ENCODE measurements at regions not wholly inside any gene's neighbourhood (a gene's known extent, or its start where the extent isn't known, plus 50 kb on each side); places are given as distances from the start of the nearest gene placed in this dataset.

DNA sequence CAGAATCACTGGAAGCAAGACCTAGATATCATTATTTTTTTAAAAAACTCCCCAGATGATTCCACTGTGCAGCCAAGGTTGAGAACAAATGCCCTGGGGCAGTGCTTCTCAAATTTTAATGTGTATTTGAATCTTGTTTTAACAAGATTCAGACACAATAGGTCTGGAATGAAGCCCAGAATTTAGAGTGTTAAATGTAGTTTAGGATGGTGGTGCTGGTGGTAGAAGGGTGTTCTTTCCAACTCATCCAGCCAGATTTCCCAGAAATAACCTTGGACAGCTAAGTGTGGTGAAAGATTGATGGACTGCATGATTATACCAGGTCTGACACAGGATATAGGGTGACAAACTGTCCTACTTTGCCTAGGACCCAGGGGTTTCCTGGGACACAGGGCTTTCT, 120.1 kb upstream of the MED14 start:
- TF ChIP-seq, protein P1, sequence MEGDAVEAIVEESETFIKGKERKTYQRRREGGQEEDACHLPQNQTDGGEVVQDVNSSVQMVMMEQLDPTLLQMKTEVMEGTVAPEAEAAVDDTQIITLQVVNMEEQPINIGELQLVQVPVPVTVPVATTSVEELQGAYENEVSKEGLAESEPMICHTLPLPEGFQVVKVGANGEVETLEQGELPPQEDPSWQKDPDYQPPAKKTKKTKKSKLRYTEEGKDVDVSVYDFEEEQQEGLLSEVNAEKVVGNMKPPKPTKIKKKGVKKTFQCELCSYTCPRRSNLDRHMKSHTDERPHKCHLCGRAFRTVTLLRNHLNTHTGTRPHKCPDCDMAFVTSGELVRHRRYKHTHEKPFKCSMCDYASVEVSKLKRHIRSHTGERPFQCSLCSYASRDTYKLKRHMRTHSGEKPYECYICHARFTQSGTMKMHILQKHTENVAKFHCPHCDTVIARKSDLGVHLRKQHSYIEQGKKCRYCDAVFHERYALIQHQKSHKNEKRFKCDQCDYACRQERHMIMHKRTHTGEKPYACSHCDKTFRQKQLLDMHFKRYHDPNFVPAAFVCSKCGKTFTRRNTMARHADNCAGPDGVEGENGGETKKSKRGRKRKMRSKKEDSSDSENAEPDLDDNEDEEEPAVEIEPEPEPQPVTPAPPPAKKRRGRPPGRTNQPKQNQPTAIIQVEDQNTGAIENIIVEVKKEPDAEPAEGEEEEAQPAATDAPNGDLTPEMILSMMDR (IDR thresholded peaks at IDR 0.05) = no peak
- TF ChIP-seq POLR2A (IDR thresholded peaks at IDR 0.05) (no peak), EP300 (IDR thresholded peaks at IDR 0.05) (no peak)

Measured in sigmoid colon (tissue), 4 donors.